EH (cell line): ENCODE measurements at regions not wholly inside any gene's neighbourhood (a gene's known extent, or its start where the extent isn't known, plus 50 kb on each side); places are given as distances from the start of the nearest gene placed in this dataset.
A peak's percentile ranks its signal among the peaks of the same experiment; 100 is the strongest.
"Not testable (repeated sequence)": the region's sequence is repeated elsewhere in the genome, so short reads cannot be mapped to it uniquely, and the experiment has no call there.

Experiments
- DNase-seq: peaks from one replicate; pipeline ENCODE4 v3.0.0-alpha.2; 2015; ENCODE audit warnings: low read depth

- DNase-seq = no peak
Measured at GRCh38 chr6:118719351-118720124, 68.1 kb upstream of the CEP85L start.

GRCh38 chr6:118718903-118719302 is 67.5 kb upstream of the CEP85L start:
- no peak for DNase-seq

- DNase-seq = no peak
Measured at GRCh38 chr6:118718297-118718696, 66.9 kb upstream of the CEP85L start.

- DNase-seq = no peak
Measured at GRCh38 chr6:118717106-118717505, 65.7 kb upstream of the CEP85L start.

GRCh38 chr6:118715907-118716306 is 64.5 kb upstream of the CEP85L start:
- DNase-seq = not testable (repeated sequence)

- no peak for DNase-seq
Measured at GRCh38 chr6:118715376-118715775, 64.0 kb upstream of the CEP85L start.

GRCh38 chr6:118714756-118715155 is 63.4 kb upstream of the CEP85L start:
- DNase-seq = no peak

GRCh38 chr6:118712969-118713368 is 61.6 kb upstream of the CEP85L start:
- DNase-seq = peak; percentile 85

GRCh38 chr6:118710616-118711015 is 59.2 kb upstream of the CEP85L start:
- no peak for DNase-seq

- peak; percentile 81 for DNase-seq
Measured at GRCh38 chr6:118709859-118710350, 58.5 kb upstream of the CEP85L start.

GRCh38 chr6:118708744-118709143 is 57.4 kb upstream of the CEP85L start:
- DNase-seq = peak; percentile 87

- peak; percentile 11 for DNase-seq
Measured at GRCh38 chr6:118708055-118708454, 56.7 kb upstream of the CEP85L start.

- DNase-seq = peak; percentile 77
Measured at GRCh38 chr6:118706702-118707101, 55.3 kb upstream of the CEP85L start.

- peak; percentile 83 for DNase-seq
Measured at GRCh38 chr6:118705544-118706491, 54.4 kb upstream of the CEP85L start.

GRCh38 chr6:118704915-118705314 is 53.5 kb upstream of the CEP85L start:
- DNase-seq = peak; percentile 10

GRCh38 chr6:118701260-118701659 is 49.9 kb upstream of the CEP85L start:
- not testable (repeated sequence) for DNase-seq
